HEK293T (cell line): ENCODE measurements at regions not wholly inside any gene's neighbourhood (a gene's known extent, or its start where the extent isn't known, plus 50 kb on each side); places are given as distances from the start of the nearest gene placed in this dataset.

Experiments
- ARNT ChIP-seq: fragments of 450-650 bp; IDR thresholded peaks from 2 replicates; pipeline ENCODE4 v1.6.1; 2017; ENCODE audit warnings: mild to moderate bottlenecking
- CTBP1 ChIP-seq: fragments of 450-650 bp; IDR thresholded peaks from 2 replicates; pipeline ENCODE4 v1.6.1; 2016; ENCODE audit warnings: borderline replicate concordance
- FOXA1 ChIP-seq: fragments of 450-650 bp; IDR thresholded peaks from 2 replicates; pipeline ENCODE4 v1.6.1; 2016; ENCODE audit warnings: mild to moderate bottlenecking
- FOXK2 ChIP-seq: fragments of 450-650 bp; IDR thresholded peaks from 2 replicates; pipeline ENCODE4 v1.6.1; 2016; ENCODE audit warnings: mild to moderate bottlenecking
- FOXM1 ChIP-seq: fragments of 450-650 bp; IDR thresholded peaks from 2 replicates; pipeline ENCODE4 v1.6.1; 2017; ENCODE audit warnings: mild to moderate bottlenecking, borderline replicate concordance
- L3MBTL2 ChIP-seq: fragments of 450-650 bp; conservative IDR thresholded peaks from 2 replicates; pipeline ENCODE4 v1.6.1; 2016; ENCODE audit warnings: mild to moderate bottlenecking
- LEF1 ChIP-seq: fragments of 450-650 bp; IDR thresholded peaks from 2 replicates; pipeline ENCODE4 v1.6.1; 2017; ENCODE audit warnings: mild to moderate bottlenecking, borderline replicate concordance
- NFRKB ChIP-seq: fragments of 450-650 bp; IDR thresholded peaks from 2 replicates; pipeline ENCODE4 v1.6.1; 2016; ENCODE audit warnings: mild to moderate bottlenecking, moderate library complexity
- PKNOX1 ChIP-seq: fragments of 450-650 bp; IDR thresholded peaks from 2 replicates; pipeline ENCODE4 v1.6.1; 2016
- SUZ12 ChIP-seq: fragments of 450-650 bp; IDR thresholded peaks from 2 replicates; pipeline ENCODE4 v1.6.1; 2016; ENCODE audit warnings: mild to moderate bottlenecking
- TARDBP ChIP-seq: fragments of 450-650 bp; IDR thresholded peaks from 2 replicates; pipeline ENCODE4 v1.6.1; 2016
- ZNF384 ChIP-seq: fragments of 450-650 bp; IDR thresholded peaks from 2 replicates; pipeline ENCODE4 v1.6.1; 2016

GRCh38 chr2:41068740-41069139 is 616.9 kb upstream of the SLC8A1 start:
- TF ChIP-seq FOXA1 = no peak
- TF ChIP-seq ARNT = no peak
- TF ChIP-seq PKNOX1 = no peak
- no peak for TF ChIP-seq SUZ12
- TF ChIP-seq NFRKB = no peak
- TF ChIP-seq ZNF384 = no peak
- no peak for TF ChIP-seq FOXK2
- TF ChIP-seq LEF1 = no peak
- no peak for TF ChIP-seq TARDBP
- no peak for TF ChIP-seq FOXM1
- TF ChIP-seq CTBP1 = no peak
- no peak for TF ChIP-seq L3MBTL2
